ENCODE measurements at regions not wholly inside any gene's neighbourhood (a gene's known extent, or its start where the extent isn't known, plus 50 kb on each side); places are given as distances from the start of the nearest gene placed in this dataset.
"Not testable (repeated sequence)": the region's sequence is repeated elsewhere in the genome, so short reads cannot be mapped to it uniquely, and the experiment has no call there.

GRCh38 chr11:67801397-67801796 is 127.0 kb upstream of the ALDH3B2 start:
- H3K27me3 ChIP-seq (ENCODE audit: control insufficient read depth, insufficient read depth, low read length); H3K4me3 ChIP-seq (ENCODE audit: low read length in 3 of 3); H3K27ac ChIP-seq (ENCODE audit: low read depth in 2 of 2, low read length in 2 of 2); FAIRE-seq; H3K9ac ChIP-seq (ENCODE audit: low read length in 3 of 3); H3K36me3 ChIP-seq (ENCODE audit: control insufficient read depth in 2 of 3, insufficient read depth in 3 of 3, low read length in 3 of 3); intact Hi-C loops (cut with DNase I); H3K4me1 ChIP-seq (ENCODE audit: control insufficient read depth in 2 of 3, insufficient read depth in 2 of 3, low read depth in 1 of 3, low read length in 3 of 3); H3K9me3 ChIP-seq (ENCODE audit: control insufficient read depth in 2 of 3, insufficient read depth in 1 of 3, low read length in 3 of 3); DNase-seq: not testable (repeated sequence)

- H3K4me3 ChIP-seq (ENCODE audit: low read length in 3 of 3); intact Hi-C loops (cut with DNase I); H3K27ac ChIP-seq (ENCODE audit: low read depth in 2 of 2, low read length in 2 of 2); H3K9me3 ChIP-seq (ENCODE audit: control insufficient read depth in 2 of 3, insufficient read depth in 1 of 3, low read length in 3 of 3); H3K27me3 ChIP-seq (ENCODE audit: control insufficient read depth, insufficient read depth, low read length); H3K36me3 ChIP-seq (ENCODE audit: control insufficient read depth in 2 of 3, insufficient read depth in 3 of 3, low read length in 3 of 3); FAIRE-seq; H3K9ac ChIP-seq (ENCODE audit: low read length in 3 of 3); DNase-seq; H3K4me1 ChIP-seq (ENCODE audit: control insufficient read depth in 2 of 3, insufficient read depth in 2 of 3, low read depth in 1 of 3, low read length in 3 of 3): not testable (repeated sequence)
Measured at GRCh38 chr11:67800591-67800990, 126.2 kb upstream of the ALDH3B2 start.

GRCh38 chr11:67799808-67800207 is 125.4 kb upstream of the ALDH3B2 start:
- H3K36me3 ChIP-seq (ENCODE audit: control insufficient read depth in 2 of 3, insufficient read depth in 3 of 3, low read length in 3 of 3); H3K9me3 ChIP-seq (ENCODE audit: control insufficient read depth in 2 of 3, insufficient read depth in 1 of 3, low read length in 3 of 3); DNase-seq; FAIRE-seq; H3K4me3 ChIP-seq (ENCODE audit: low read length in 3 of 3); intact Hi-C loops (cut with DNase I); H3K9ac ChIP-seq (ENCODE audit: low read length in 3 of 3); H3K4me1 ChIP-seq (ENCODE audit: control insufficient read depth in 2 of 3, insufficient read depth in 2 of 3, low read depth in 1 of 3, low read length in 3 of 3); H3K27me3 ChIP-seq (ENCODE audit: control insufficient read depth, insufficient read depth, low read length); H3K27ac ChIP-seq (ENCODE audit: low read depth in 2 of 2, low read length in 2 of 2): not testable (repeated sequence)

- H3K9ac ChIP-seq (ENCODE audit: low read length in 3 of 3); H3K9me3 ChIP-seq (ENCODE audit: control insufficient read depth in 2 of 3, insufficient read depth in 1 of 3, low read length in 3 of 3); H3K27ac ChIP-seq (ENCODE audit: low read depth in 2 of 2, low read length in 2 of 2); FAIRE-seq; H3K36me3 ChIP-seq (ENCODE audit: control insufficient read depth in 2 of 3, insufficient read depth in 3 of 3, low read length in 3 of 3); DNase-seq; H3K4me1 ChIP-seq (ENCODE audit: control insufficient read depth in 2 of 3, insufficient read depth in 2 of 3, low read depth in 1 of 3, low read length in 3 of 3); H3K27me3 ChIP-seq (ENCODE audit: control insufficient read depth, insufficient read depth, low read length); intact Hi-C loops (cut with DNase I); H3K4me3 ChIP-seq (ENCODE audit: low read length in 3 of 3): not testable (repeated sequence)
Measured at GRCh38 chr11:67797726-67798521, 123.5 kb upstream of the ALDH3B2 start.

GRCh38 chr11:67795746-67796145 is 121.3 kb upstream of the ALDH3B2 start:
- no peak for DNase-seq
- Histone ChIP-seq H3K9ac (ENCODE audit: low read length in 3 of 3) (no peak overlapping the region), H3K27ac (ENCODE audit: low read depth in 2 of 2, low read length in 2 of 2) (no peak overlapping the region), H3K4me1 (ENCODE audit: control insufficient read depth in 2 of 3, insufficient read depth in 2 of 3, low read depth in 1 of 3, low read length in 3 of 3) (no peaks in the 10 kb centered on the region), H3K36me3 (ENCODE audit: control insufficient read depth in 2 of 3, insufficient read depth in 3 of 3, low read length in 3 of 3) (no peaks in the 10 kb centered on the region), H3K27me3 (ENCODE audit: control insufficient read depth, insufficient read depth, low read length) (no peaks in the 10 kb centered on the region), H3K9me3 (ENCODE audit: control insufficient read depth in 2 of 3, insufficient read depth in 1 of 3, low read length in 3 of 3) (no peaks in the 10 kb centered on the region), H3K4me3 (ENCODE audit: low read length in 3 of 3) (no peak overlapping the region)
- intact Hi-C loops (cut with DNase I) = no loop called here
- no peak for TF ChIP-seq CTCF (IDR thresholded peaks at IDR 0.05; ENCODE audit: borderline replicate concordance, extremely low read depth, insufficient read depth)
- FAIRE-seq = no peak

GRCh38 chr11:67793750-67794149 is 119.3 kb upstream of the ALDH3B2 start:
- H3K4me1 ChIP-seq (ENCODE audit: control insufficient read depth in 2 of 3, insufficient read depth in 2 of 3, low read depth in 1 of 3, low read length in 3 of 3); H3K9ac ChIP-seq (ENCODE audit: low read length in 3 of 3); H3K4me3 ChIP-seq (ENCODE audit: low read length in 3 of 3); H3K9me3 ChIP-seq (ENCODE audit: control insufficient read depth in 2 of 3, insufficient read depth in 1 of 3, low read length in 3 of 3); H3K27me3 ChIP-seq (ENCODE audit: control insufficient read depth, insufficient read depth, low read length); H3K36me3 ChIP-seq (ENCODE audit: control insufficient read depth in 2 of 3, insufficient read depth in 3 of 3, low read length in 3 of 3); H3K27ac ChIP-seq (ENCODE audit: low read depth in 2 of 2, low read length in 2 of 2); intact Hi-C loops (cut with DNase I); FAIRE-seq; DNase-seq: not testable (repeated sequence)
